ENCODE measurements at regions not wholly inside any gene's neighbourhood (a gene's known extent, or its start where the extent isn't known, plus 50 kb on each side); places are given as distances from the start of the nearest gene placed in this dataset.

DNA sequence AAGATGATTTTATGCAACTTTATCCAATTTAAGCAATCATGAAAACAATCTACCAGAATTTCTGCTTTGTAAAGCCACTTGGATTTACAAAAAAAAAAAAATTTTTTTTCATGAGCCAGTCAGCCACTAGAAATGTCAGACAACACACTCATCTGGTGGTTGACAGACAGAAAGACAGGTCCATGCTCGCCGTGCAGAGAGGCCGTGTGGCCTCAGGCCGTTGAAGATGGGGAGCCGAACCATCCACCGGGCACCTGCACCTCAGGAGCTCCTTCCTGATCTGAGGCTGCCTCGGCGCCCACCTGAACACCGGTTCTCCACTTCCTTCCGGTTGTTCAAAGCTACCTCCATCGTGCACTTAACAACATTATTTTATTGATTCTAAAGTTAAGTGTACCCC, 138.0 kb upstream of the IRX4 start:
- no peaks in the 10 kb centered on the region for H4K20me1 ChIP-seq (ENCODE audit: low read depth)
- H3K4me3 ChIP-seq, result no peak overlapping the region
- peaks cover 10% of the 10 kb centered on the region for H3K27me3 ChIP-seq
- Mint-ChIP-seq H3K9me3 (peaks cover 2% of the 10 kb centered on the region), H3K36me3 (no peaks in the 10 kb centered on the region), H3K27ac (no peak overlapping the region), H3K27me3 (ENCODE audit: insufficient read depth, low read depth) (peaks cover 8% of the 10 kb centered on the region), H3K4me3 (no peak overlapping the region), H3K4me1 (no peaks in the 10 kb centered on the region)
- H3K9ac ChIP-seq, result no peak overlapping the region
- no peak for DNase-seq (ENCODE audit: low spot score)
- H3K27ac ChIP-seq, result no peak overlapping the region
- H3K36me3 ChIP-seq, result no peaks in the 10 kb centered on the region
- H3K9me3 ChIP-seq (ENCODE audit: low read depth), result no peaks in the 10 kb centered on the region
- no peak overlapping the region for H3K4me2 ChIP-seq
- H3K79me2 ChIP-seq (ENCODE audit: low read depth), result no peaks in the 10 kb centered on the region
- no peak overlapping the region for H2AFZ ChIP-seq (replicated peaks)
- no peaks in the 10 kb centered on the region for H3F3A ChIP-seq (ENCODE audit: low read depth)
- no peaks in the 10 kb centered on the region for H3K4me1 ChIP-seq
- no peak for TF ChIP-seq EZH2phosphoT487 (IDR thresholded peaks at IDR 0.05)
- TF ChIP-seq, protein P1, sequence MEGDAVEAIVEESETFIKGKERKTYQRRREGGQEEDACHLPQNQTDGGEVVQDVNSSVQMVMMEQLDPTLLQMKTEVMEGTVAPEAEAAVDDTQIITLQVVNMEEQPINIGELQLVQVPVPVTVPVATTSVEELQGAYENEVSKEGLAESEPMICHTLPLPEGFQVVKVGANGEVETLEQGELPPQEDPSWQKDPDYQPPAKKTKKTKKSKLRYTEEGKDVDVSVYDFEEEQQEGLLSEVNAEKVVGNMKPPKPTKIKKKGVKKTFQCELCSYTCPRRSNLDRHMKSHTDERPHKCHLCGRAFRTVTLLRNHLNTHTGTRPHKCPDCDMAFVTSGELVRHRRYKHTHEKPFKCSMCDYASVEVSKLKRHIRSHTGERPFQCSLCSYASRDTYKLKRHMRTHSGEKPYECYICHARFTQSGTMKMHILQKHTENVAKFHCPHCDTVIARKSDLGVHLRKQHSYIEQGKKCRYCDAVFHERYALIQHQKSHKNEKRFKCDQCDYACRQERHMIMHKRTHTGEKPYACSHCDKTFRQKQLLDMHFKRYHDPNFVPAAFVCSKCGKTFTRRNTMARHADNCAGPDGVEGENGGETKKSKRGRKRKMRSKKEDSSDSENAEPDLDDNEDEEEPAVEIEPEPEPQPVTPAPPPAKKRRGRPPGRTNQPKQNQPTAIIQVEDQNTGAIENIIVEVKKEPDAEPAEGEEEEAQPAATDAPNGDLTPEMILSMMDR (IDR thresholded peaks at IDR 0.05), result no peak
- no peak for TF ChIP-seq EZH2 (IDR thresholded peaks at IDR 0.05)

DNA sequence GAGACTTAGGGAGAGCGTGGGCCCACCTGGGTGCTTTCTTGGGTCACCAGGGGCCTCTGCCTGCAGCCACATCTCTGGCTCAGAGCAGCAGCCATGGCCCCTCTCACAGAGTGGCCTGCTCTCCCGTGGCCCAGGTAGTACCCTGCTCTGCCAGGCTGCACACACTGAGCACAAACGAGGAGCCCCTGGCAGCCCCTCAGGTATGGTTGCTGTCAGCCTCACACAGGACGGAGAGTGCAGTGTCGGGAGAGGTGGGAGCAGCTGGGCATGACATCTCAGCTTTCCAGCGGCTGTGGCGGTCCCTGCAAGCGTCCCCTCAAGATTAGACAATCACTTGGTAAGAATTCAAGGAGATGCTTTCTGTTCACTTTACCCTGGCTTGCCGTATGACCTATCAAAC, 137.0 kb upstream of the IRX4 start:
- no peaks in the 10 kb centered on the region for H3K36me3 ChIP-seq
- no peak for DNase-seq (ENCODE audit: low spot score)
- H3K79me2 ChIP-seq (ENCODE audit: low read depth), result no peaks in the 10 kb centered on the region
- H2AFZ ChIP-seq (replicated peaks), result no peak overlapping the region
- Mint-ChIP-seq H3K36me3 (no peaks in the 10 kb centered on the region), H3K4me1 (no peaks in the 10 kb centered on the region), H3K9me3 (no peaks in the 10 kb centered on the region), H3K4me3 (no peak overlapping the region), H3K27me3 (ENCODE audit: insufficient read depth, low read depth) (peaks cover 8% of the 10 kb centered on the region), H3K27ac (no peak overlapping the region)
- no peak overlapping the region for H3K4me3 ChIP-seq
- H3K4me1 ChIP-seq, result no peaks in the 10 kb centered on the region
- H4K20me1 ChIP-seq (ENCODE audit: low read depth), result no peaks in the 10 kb centered on the region
- no peak for TF ChIP-seq EZH2 (IDR thresholded peaks at IDR 0.05)
- TF ChIP-seq, protein P1 (IDR thresholded peaks at IDR 0.05), result no peak
- H3K4me2 ChIP-seq, result no peak overlapping the region
- peaks cover 10% of the 10 kb centered on the region for H3K27me3 ChIP-seq
- H3K9ac ChIP-seq, result no peak overlapping the region
- no peak overlapping the region for H3K27ac ChIP-seq
- no peaks in the 10 kb centered on the region for H3F3A ChIP-seq (ENCODE audit: low read depth)
- no peaks in the 10 kb centered on the region for H3K9me3 ChIP-seq (ENCODE audit: low read depth)

DNA sequence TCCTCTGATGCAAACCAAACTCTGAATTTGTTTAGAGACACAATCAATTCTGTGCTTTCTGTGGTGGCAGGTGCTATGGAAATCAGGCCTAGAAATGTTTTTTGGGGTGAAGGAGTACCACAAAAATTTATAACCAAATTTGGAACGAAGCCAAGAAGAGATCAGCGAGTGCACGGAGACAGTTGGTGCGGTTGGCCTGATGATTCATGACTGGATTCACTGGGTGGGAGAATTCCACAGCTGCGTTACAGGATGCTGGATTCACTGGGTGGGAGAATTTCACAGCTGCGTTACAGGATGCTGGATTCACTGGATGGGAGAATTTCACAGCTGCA, 135.6 kb upstream of the IRX4 start:
- Histone ChIP-seq H4K20me1 (ENCODE audit: low read depth) (no peaks in the 10 kb centered on the region), H3F3A (ENCODE audit: low read depth) (no peaks in the 10 kb centered on the region), H3K4me3 (no peak overlapping the region), H3K4me2 (no peak overlapping the region), H3K79me2 (ENCODE audit: low read depth) (no peaks in the 10 kb centered on the region), H3K27ac (no peak overlapping the region), H3K27me3 (peaks cover 8% of the 10 kb centered on the region), H2AFZ (replicated peaks) (no peak overlapping the region), H3K9me3 (ENCODE audit: low read depth) (no peaks in the 10 kb centered on the region), H3K4me1 (no peaks in the 10 kb centered on the region), H3K36me3 (no peaks in the 10 kb centered on the region), H3K9ac (no peak overlapping the region)
- Mint-ChIP-seq H3K27me3 (ENCODE audit: insufficient read depth, low read depth) (peaks cover 8% of the 10 kb centered on the region), H3K27ac (no peak overlapping the region), H3K4me1 (peaks cover 9% of the 10 kb centered on the region), H3K36me3 (no peaks in the 10 kb centered on the region), H3K9me3 (no peaks in the 10 kb centered on the region), H3K4me3 (no peak overlapping the region)
- TF ChIP-seq, protein P1 (IDR thresholded peaks at IDR 0.05), result no peak
- TF ChIP-seq EZH2phosphoT487 (IDR thresholded peaks at IDR 0.05) (no peak), EZH2 (IDR thresholded peaks at IDR 0.05) (no peak)
- no peak for DNase-seq (ENCODE audit: low spot score)

Measured in neural progenitor cell (in vitro differentiated cells).